GM23338 (cell line): ENCODE measurements at regions not wholly inside any gene's neighbourhood (a gene's known extent, or its start where the extent isn't known, plus 50 kb on each side); places are given as distances from the start of the nearest gene placed in this dataset.

Experiments used
- ATAC-seq: fragments of 200-7000 bp; cut with Tn5 transposase; 3 replicates; pipeline ENCODE4 v1.9.1; 2020
- DNase-seq: peaks from one replicate; pipeline ENCODE4 v3.0.0-alpha.2; 2015; ENCODE audit warnings: low spot score
- H2AFZ ChIP-seq: fragments of 200-600 bp; sonication (generic); 2 replicates; pipeline ENCODE4 v1.8.0; 2016; ENCODE audit warnings: antibody characterized with exemption, mild to moderate bottlenecking, moderate library complexity
- H3F3A ChIP-seq: fragments of 200-600 bp; sonication (generic); replicated peaks from 2 replicates; pipeline ENCODE4 v1.8.0; 2017; ENCODE audit warnings: antibody characterized with exemption, mixed run types, low read depth
- H3K27ac ChIP-seq: fragments of 200-600 bp; sonication (generic); 2 replicates; pipeline ENCODE4 v1.6.1; 2016; ENCODE audit warnings: low read depth
- H3K27me3 ChIP-seq: fragments of 200-600 bp; sonication (generic); 2 replicates; pipeline ENCODE4 v1.8.0; 2016; ENCODE audit warnings: mild to moderate bottlenecking, mixed run types, moderate library complexity; ENCODE audit not compliant: insufficient read depth
- H3K36me3 ChIP-seq: fragments of 200-600 bp; sonication (generic); 2 replicates; pipeline ENCODE4 v1.8.0; 2016; ENCODE audit warnings: mild to moderate bottlenecking; ENCODE audit not compliant: insufficient read depth
- H3K4me1 ChIP-seq: fragments of 200-600 bp; sonication (generic); 2 replicates; pipeline ENCODE4 v1.8.0; 2016; ENCODE audit warnings: mild to moderate bottlenecking, moderate library complexity; ENCODE audit not compliant: insufficient read depth
- H3K4me2 ChIP-seq: fragments of 200-600 bp; sonication (generic); 2 replicates; pipeline ENCODE4 v1.7.1; 2017; ENCODE audit warnings: mixed run types
- H3K4me3 ChIP-seq: fragments of 200-600 bp; sonication (generic); 2 replicates; pipeline ENCODE4 v1.6.1; 2016; ENCODE audit warnings: mixed run types
- H3K79me2 ChIP-seq: fragments of 200-600 bp; sonication (generic); replicated peaks from 2 replicates; pipeline ENCODE4 v1.8.0; 2017; ENCODE audit warnings: mild to moderate bottlenecking; ENCODE audit not compliant: insufficient read depth
- H3K9me2 ChIP-seq: fragments of 200-600 bp; sonication (generic); 2 replicates; pipeline ENCODE4 v1.8.0; 2017; ENCODE audit not compliant: insufficient read depth
- H4K20me1 ChIP-seq: fragments of 200-600 bp; sonication (generic); replicated peaks from 2 replicates; pipeline ENCODE4 v1.8.0; 2017; ENCODE audit warnings: mild to moderate bottlenecking; ENCODE audit not compliant: insufficient read depth
- H3K27ac Mint-ChIP-seq: 2 replicates; pipeline ENCODE4 v1.8.0; 2020; ENCODE audit warnings: inconsistent platforms, mild to moderate bottlenecking, moderate library complexity, mixed read lengths
- H3K27me3 Mint-ChIP-seq: 3 replicates; pipeline ENCODE4 v1.8.0; 2022; ENCODE audit warnings: low read depth, mild to moderate bottlenecking, moderate library complexity, mixed read lengths, inconsistent platforms; ENCODE audit not compliant: insufficient read depth, poor library complexity
- H3K36me3 Mint-ChIP-seq: 3 replicates; pipeline ENCODE4 v1.8.0; 2021; ENCODE audit warnings: low read depth, mild to moderate bottlenecking, inconsistent platforms, moderate library complexity, mixed read lengths
- H3K4me1 Mint-ChIP-seq: 3 replicates; pipeline ENCODE4 v1.8.0; 2020; ENCODE audit warnings: mild to moderate bottlenecking, inconsistent platforms, mixed read lengths
- H3K4me3 Mint-ChIP-seq: 3 replicates; pipeline ENCODE4 v1.8.0; 2021; ENCODE audit warnings: moderate library complexity, mild to moderate bottlenecking, inconsistent platforms, mixed read lengths
- H3K9me3 Mint-ChIP-seq: 3 replicates; pipeline ENCODE4 v1.8.0; 2020; ENCODE audit warnings: moderate library complexity, mild to moderate bottlenecking, inconsistent platforms, mixed read lengths
- CREB1 ChIP-seq: fragments of 250-450 bp; sonication (Bioruptor Pico); IDR thresholded peaks from 2 replicates; pipeline ENCODE4 v1.5.0; 2020; ENCODE audit warnings: low read depth, mild to moderate bottlenecking, moderate library complexity
- CTCF ChIP-seq, 2 experiments: fragments of 200-600 bp in 1 of 2; sonication (generic) in 1 of 2; conservative IDR thresholded peaks; 2 replicates each; pipeline versions ENCODE4 v1.5.1 to v1.6.1; 2016 to 2017; ENCODE audit warnings: antibody characterized with exemption in 2 of 2, low read depth in 2 of 2, mild to moderate bottlenecking in 2 of 2, moderate library complexity in 1 of 2
- ETS1 ChIP-seq: IDR thresholded peaks from 2 replicates; pipeline ENCODE4 v1.6.1; 2016; ENCODE audit warnings: antibody characterized with exemption
- EZH2 ChIP-seq: fragments of 200-600 bp; sonication (generic); IDR thresholded peaks from one replicate; pipeline ENCODE4 v1.8.0; 2017; ENCODE audit warnings: antibody characterized with exemption, mild to moderate bottlenecking, low read depth; ENCODE audit not compliant: unreplicated experiment
- EZH2phosphoT487 ChIP-seq: fragments of 200-600 bp; sonication (generic); IDR thresholded peaks from one replicate; pipeline ENCODE4 v1.8.1; 2018; ENCODE audit warnings: antibody characterized with exemption; ENCODE audit not compliant: unreplicated experiment
- JUNB ChIP-seq: IDR thresholded peaks from one replicate; pipeline ENCODE4 v1.6.1; 2016; ENCODE audit warnings: antibody characterized with exemption; ENCODE audit not compliant: unreplicated experiment
- NANOG ChIP-seq: IDR thresholded peaks from 2 replicates; pipeline ENCODE4 v1.6.1; 2016; ENCODE audit warnings: antibody characterized with exemption, borderline replicate concordance
- POLR2AphosphoS5 ChIP-seq: IDR thresholded peaks from 2 replicates; pipeline ENCODE4 v1.6.1; 2016; ENCODE audit warnings: antibody characterized with exemption, low read depth
- REST ChIP-seq: IDR thresholded peaks from one replicate; pipeline ENCODE4 v1.6.1; 2018; ENCODE audit warnings: antibody characterized with exemption; ENCODE audit not compliant: unreplicated experiment
- STAT1 ChIP-seq: IDR thresholded peaks from one replicate; pipeline ENCODE4 v1.6.1; 2016; ENCODE audit warnings: antibody characterized with exemption; ENCODE audit not compliant: unreplicated experiment
- ZNF114 ChIP-seq: fragments of 250-450 bp; sonication (Bioruptor Pico); IDR thresholded peaks from 2 replicates; pipeline ENCODE4 v1.5.0; 2020; ENCODE audit warnings: mild to moderate bottlenecking, moderate library complexity
- ZNF331 ChIP-seq: fragments of 250-450 bp; sonication (Bioruptor Pico); IDR thresholded peaks from 2 replicates; pipeline ENCODE4 v1.5.0; 2020; ENCODE audit warnings: low read depth, mild to moderate bottlenecking, moderate library complexity
- ZNF462 ChIP-seq: fragments of 250-450 bp; sonication (Bioruptor Pico); IDR thresholded peaks from 2 replicates; pipeline ENCODE4 v1.5.0; 2020; ENCODE audit warnings: mild to moderate bottlenecking, moderate library complexity

GRCh38 chr10:123325663-123326190, 171.5 kb downstream of the BUB3 start (continued):
- TF ChIP-seq NANOG (no peak), ZNF462 (CRISPR knock-in tag) (no peak), EZH2phosphoT487 (no peak), ZNF331 (no peak), CREB1 (CRISPR knock-in tag) (no peak), STAT1 (no peak), POLR2AphosphoS5 (no peak), ZNF114 (no peak)

- H3K36me3 Mint-ChIP-seq, result peaks cover 6% of the 10 kb centered on the region; the same call in 2 of the 3 replicates
- no peak for TF ChIP-seq EZH2phosphoT487
- no peak for TF ChIP-seq JUNB
- no peak for TF ChIP-seq POLR2AphosphoS5
- no peak for TF ChIP-seq CTCF (conservative IDR thresholded peaks at IDR 0.05; ENCODE audit: low read depth in 2 of 2)
- TF ChIP-seq ETS1, result no peak
- no peak for TF ChIP-seq ZNF114
- no peak for TF ChIP-seq STAT1
- no peak for TF ChIP-seq EZH2
- TF ChIP-seq REST, result no peak
- no peak for TF ChIP-seq CREB1 (CRISPR knock-in tag)
- TF ChIP-seq NANOG, result no peak
Measured at GRCh38 chr10:123326674-123327073, 172.5 kb downstream of the BUB3 start.

More at GRCh38 chr10:123326674-123327073, 172.5 kb downstream of the BUB3 start:
- Mint-ChIP-seq H3K9me3 (peaks cover 2% of the 10 kb centered on the region; the same call in 1 of the 3 replicates), H3K4me3 (no peak overlapping the region), H3K27me3 (peaks cover 4% of the 10 kb centered on the region), H3K27ac (no peak overlapping the region), H3K4me1 (no peaks in the 10 kb centered on the region; the same call in 2 of the 3 replicates)
- H4K20me1 ChIP-seq, result no peaks in the 10 kb centered on the region
- no peaks in the 10 kb centered on the region for H3K27me3 ChIP-seq
- no peak for ATAC-seq
- H3K4me3 ChIP-seq, result no peak overlapping the region
- no peak overlapping the region for H2AFZ ChIP-seq
- no peak overlapping the region for H3K4me2 ChIP-seq
- no peak overlapping the region for H3K27ac ChIP-seq
- no peaks in the 10 kb centered on the region for H3F3A ChIP-seq
- H3K9me2 ChIP-seq, result 0 out of 2 replicates have a peak, but pooled peaks cover 10% of the 10 kb centered on the region
- no peak for DNase-seq
- no peaks in the 10 kb centered on the region for H3K4me1 ChIP-seq
- H3K79me2 ChIP-seq, result no peaks in the 10 kb centered on the region
- H3K36me3 ChIP-seq, result no peaks in the 10 kb centered on the region; the same call in none of the 2 replicates
